ENCODE measurements at regions not wholly inside any gene's neighbourhood (a gene's known extent, or its start where the extent isn't known, plus 50 kb on each side); places are given as distances from the start of the nearest gene placed in this dataset.

DNA sequence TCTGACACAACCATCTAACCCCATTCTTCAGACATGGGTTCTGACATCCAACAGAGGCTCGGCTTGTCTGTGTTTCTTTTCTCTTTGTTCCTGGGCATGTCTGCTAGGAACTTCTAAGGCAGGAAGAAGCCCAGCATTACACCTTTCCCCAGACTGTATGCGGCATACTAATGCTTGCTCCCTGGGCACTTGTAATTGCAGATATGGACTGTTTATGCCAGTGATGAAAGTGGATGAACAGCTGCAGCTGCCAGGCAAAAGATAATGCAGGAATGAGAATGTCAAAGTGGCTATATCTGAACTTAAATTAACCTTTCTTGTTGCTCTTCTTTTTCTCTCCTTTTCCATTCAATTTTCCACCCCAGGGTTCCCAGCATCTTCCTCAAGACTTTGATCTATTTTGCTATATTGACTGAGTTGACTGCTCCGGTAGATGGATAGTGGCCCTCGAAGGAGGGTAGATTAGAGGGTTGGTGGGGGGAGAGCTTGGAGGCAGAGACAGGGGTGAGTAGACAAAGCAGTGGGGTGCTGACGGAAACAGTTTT lies 344.4 kb downstream of the MAN2A1 start (continued):
- TF ChIP-seq EZH2 (IDR thresholded peaks at IDR 0.05; ENCODE audit: low read depth, low read length, severe bottlenecking), result no peak
- TF ChIP-seq YY1 (IDR thresholded peaks at IDR 0.05; ENCODE audit: low read depth, low read length), result no peak
- TF ChIP-seq TAF7 (optimal IDR thresholded peaks at IDR 0.05; ENCODE audit: borderline replicate concordance, low read depth, low read length), result no peak
- no peak for TF ChIP-seq SIN3A (conservative IDR thresholded peaks at IDR 0.05 in 1 of 2, IDR thresholded peaks at IDR 0.05 in 1 of 2; ENCODE audit: low read depth in 1 of 2, low read length in 2 of 2)
- no peak for TF ChIP-seq SAP30 (IDR thresholded peaks at IDR 0.05; ENCODE audit: insufficient read depth, insufficient replicate concordance, low read length)
- TF ChIP-seq, protein P1, sequence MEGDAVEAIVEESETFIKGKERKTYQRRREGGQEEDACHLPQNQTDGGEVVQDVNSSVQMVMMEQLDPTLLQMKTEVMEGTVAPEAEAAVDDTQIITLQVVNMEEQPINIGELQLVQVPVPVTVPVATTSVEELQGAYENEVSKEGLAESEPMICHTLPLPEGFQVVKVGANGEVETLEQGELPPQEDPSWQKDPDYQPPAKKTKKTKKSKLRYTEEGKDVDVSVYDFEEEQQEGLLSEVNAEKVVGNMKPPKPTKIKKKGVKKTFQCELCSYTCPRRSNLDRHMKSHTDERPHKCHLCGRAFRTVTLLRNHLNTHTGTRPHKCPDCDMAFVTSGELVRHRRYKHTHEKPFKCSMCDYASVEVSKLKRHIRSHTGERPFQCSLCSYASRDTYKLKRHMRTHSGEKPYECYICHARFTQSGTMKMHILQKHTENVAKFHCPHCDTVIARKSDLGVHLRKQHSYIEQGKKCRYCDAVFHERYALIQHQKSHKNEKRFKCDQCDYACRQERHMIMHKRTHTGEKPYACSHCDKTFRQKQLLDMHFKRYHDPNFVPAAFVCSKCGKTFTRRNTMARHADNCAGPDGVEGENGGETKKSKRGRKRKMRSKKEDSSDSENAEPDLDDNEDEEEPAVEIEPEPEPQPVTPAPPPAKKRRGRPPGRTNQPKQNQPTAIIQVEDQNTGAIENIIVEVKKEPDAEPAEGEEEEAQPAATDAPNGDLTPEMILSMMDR (IDR thresholded peaks at IDR 0.05; ENCODE audit: control extremely low read depth in 1 of 3, insufficient read depth in 1 of 3, low read depth in 1 of 3, low read length in 3 of 3), result no peak
- no peak for TF ChIP-seq RXRA (IDR thresholded peaks at IDR 0.05; ENCODE audit: insufficient read depth, low read depth, low read length)
- TF ChIP-seq CREB1 (IDR thresholded peaks at IDR 0.05), result no peak
